ENCODE measurements at regions not wholly inside any gene's neighbourhood (a gene's known extent, or its start where the extent isn't known, plus 50 kb on each side); places are given as distances from the start of the nearest gene placed in this dataset.

DNA sequence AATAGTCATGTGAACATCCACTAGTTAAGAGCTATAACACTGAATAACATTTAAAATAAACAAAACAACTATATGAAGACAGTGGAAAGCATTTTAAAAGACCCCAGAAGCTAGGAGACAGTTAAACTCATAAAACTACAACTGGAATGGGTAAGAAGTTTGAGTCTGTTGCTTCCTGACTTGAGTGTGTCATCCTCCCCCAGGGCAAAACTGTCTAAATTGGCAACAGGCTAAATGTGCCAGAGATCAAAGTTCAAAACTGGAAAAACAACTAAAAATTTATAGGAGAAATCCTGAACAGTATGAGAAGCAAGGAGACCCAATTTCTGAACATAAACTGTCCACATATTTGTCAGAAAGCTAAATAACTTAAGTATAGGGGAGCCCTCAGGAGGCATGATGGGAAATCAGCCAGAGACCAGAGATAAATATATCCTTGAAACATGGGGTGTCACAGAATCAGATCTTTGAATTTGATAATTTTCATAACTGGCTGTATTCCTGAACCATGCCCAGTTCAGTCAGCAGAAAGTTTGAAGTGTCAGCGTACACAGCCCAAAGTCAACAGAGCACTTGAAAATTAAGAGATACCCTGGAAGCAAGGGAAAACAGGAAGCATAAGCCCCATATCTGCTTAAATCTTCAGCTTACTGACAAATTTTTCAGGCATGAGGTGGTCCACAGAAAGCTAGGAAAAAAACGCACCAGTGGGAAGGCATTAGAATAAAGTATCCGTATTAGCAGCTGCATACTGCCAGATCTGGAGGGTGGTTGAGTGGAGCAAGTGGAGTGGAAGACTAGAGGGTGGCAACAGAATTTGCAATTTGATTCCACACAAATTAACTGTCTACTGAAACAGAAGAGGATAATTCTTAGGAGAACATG lies 516.1 kb upstream of the MAN1A1 start:
- no peak overlapping the region for H3K27ac Mint-ChIP-seq (ENCODE audit: unreplicated experiment)
- no peaks in the 10 kb centered on the region for H3K4me1 Mint-ChIP-seq (ENCODE audit: low read depth, unreplicated experiment)
- H3K4me3 Mint-ChIP-seq (ENCODE audit: low read depth, unreplicated experiment): no peak overlapping the region
- peaks cover 7% of the 10 kb centered on the region for H3K9me3 Mint-ChIP-seq (ENCODE audit: low read depth, unreplicated experiment)
- no peaks in the 10 kb centered on the region for H3K27me3 Mint-ChIP-seq (ENCODE audit: unreplicated experiment)
- H3K36me3 Mint-ChIP-seq (ENCODE audit: insufficient read depth, unreplicated experiment): no peaks in the 10 kb centered on the region
- no TSS peak for BruUV-seq (replicated peaks)
- intact Hi-C loops (cut with micrococcal nuclease; ENCODE audit: unreplicated experiment): no loop called here
- TF ChIP-seq, protein P1, sequence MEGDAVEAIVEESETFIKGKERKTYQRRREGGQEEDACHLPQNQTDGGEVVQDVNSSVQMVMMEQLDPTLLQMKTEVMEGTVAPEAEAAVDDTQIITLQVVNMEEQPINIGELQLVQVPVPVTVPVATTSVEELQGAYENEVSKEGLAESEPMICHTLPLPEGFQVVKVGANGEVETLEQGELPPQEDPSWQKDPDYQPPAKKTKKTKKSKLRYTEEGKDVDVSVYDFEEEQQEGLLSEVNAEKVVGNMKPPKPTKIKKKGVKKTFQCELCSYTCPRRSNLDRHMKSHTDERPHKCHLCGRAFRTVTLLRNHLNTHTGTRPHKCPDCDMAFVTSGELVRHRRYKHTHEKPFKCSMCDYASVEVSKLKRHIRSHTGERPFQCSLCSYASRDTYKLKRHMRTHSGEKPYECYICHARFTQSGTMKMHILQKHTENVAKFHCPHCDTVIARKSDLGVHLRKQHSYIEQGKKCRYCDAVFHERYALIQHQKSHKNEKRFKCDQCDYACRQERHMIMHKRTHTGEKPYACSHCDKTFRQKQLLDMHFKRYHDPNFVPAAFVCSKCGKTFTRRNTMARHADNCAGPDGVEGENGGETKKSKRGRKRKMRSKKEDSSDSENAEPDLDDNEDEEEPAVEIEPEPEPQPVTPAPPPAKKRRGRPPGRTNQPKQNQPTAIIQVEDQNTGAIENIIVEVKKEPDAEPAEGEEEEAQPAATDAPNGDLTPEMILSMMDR (IDR thresholded peaks at IDR 0.05; ENCODE audit: unreplicated experiment): no peak
- no peak for DNase-seq
- CTCF ChIA-PET: no interaction called here

DNA sequence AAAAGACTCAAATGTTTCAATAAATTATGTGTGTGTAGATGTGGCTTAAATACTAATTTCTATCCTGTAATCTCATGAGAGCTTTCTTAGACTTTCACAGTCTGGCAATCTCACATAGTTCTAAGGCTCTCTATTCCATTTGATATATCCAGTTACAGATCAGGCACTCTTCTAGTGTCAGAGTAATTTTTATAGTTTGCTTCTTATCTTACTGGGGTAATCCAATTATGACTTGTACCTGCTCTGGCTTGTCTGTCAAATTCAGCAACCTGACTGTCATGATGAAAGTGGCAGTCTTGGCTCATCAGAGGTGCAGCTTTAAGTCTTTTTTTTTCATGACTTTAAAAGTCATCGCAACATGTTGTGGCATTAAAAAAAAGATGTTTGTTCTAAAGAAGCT lies 513.2 kb upstream of the MAN1A1 start:
- Mint-ChIP-seq H3K9me3 (ENCODE audit: low read depth, unreplicated experiment) (peaks cover 5% of the 10 kb centered on the region), H3K27me3 (ENCODE audit: unreplicated experiment) (no peaks in the 10 kb centered on the region), H3K4me3 (ENCODE audit: low read depth, unreplicated experiment) (no peak overlapping the region), H3K4me1 (ENCODE audit: low read depth, unreplicated experiment) (no peaks in the 10 kb centered on the region), H3K27ac (ENCODE audit: unreplicated experiment) (no peak overlapping the region), H3K36me3 (ENCODE audit: insufficient read depth, unreplicated experiment) (no peaks in the 10 kb centered on the region)
- intact Hi-C loops (cut with micrococcal nuclease; ENCODE audit: unreplicated experiment): no loop called here
- BruUV-seq (replicated peaks): no TSS peak
- no peak for DNase-seq
- CTCF ChIA-PET: no interaction called here
- TF ChIP-seq, protein P1 (IDR thresholded peaks at IDR 0.05; ENCODE audit: unreplicated experiment): no peak

DNA sequence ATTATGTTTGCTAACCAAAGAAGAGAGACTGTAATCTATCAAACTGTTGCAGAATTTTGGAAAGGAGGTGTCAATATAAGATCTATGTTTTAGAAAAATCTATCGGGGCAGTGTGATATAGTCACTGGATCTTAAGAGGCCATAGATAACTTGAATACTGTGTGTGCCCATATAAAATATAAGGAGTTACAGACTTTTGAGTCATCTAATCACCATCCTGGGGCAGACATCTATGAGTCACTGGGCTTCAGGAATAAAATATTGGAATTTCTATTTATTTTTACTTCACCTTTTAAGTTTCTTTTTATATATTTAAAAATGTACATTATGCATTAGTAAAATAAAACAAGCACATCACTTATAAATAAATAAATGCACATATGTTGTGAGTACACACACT lies 509.3 kb upstream of the MAN1A1 start:
- DNase-seq: no peak
- H3K36me3 Mint-ChIP-seq (ENCODE audit: insufficient read depth, unreplicated experiment): no peaks in the 10 kb centered on the region
- BruUV-seq (replicated peaks): no TSS peak

DNA sequence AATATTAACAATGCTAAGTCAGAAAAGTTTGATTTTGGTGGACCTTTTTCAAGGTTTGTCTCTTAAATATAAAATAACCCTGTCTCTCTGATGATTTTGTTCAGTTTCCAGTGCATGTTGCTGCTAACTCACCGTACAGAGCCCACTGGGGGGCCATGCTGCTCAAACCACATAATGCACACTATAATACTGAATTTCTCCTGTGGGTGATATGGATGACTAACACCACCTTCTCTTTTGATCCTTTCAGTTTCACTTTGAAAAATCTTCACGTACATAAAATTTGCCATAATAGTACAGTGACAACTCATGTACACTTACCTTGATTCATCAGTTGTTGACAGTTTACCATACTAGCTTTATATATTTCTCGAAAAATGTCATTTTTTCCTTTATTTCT lies 506.6 kb upstream of the MAN1A1 start:
- TF ChIP-seq, protein P1 (IDR thresholded peaks at IDR 0.05; ENCODE audit: unreplicated experiment): no peak
- CTCF ChIA-PET: interaction anchor here (0.7 kb wide), 1 partner anchor 18 kb away, joined by 6 read pairs; no protein-coding TSS in a partner anchor
- DNase-seq: no peak
- H3K36me3 Mint-ChIP-seq (ENCODE audit: insufficient read depth, unreplicated experiment): no peaks in the 10 kb centered on the region
- peak overlapping the region; percentile 3 for H3K27ac Mint-ChIP-seq (ENCODE audit: unreplicated experiment)
- H3K27me3 Mint-ChIP-seq (ENCODE audit: unreplicated experiment): no peaks in the 10 kb centered on the region
- peak overlapping the region; percentile 7 for H3K4me3 Mint-ChIP-seq (ENCODE audit: low read depth, unreplicated experiment)
- no TSS peak for BruUV-seq (replicated peaks)
- no peaks in the 10 kb centered on the region for H3K4me1 Mint-ChIP-seq (ENCODE audit: low read depth, unreplicated experiment)
- intact Hi-C loops (cut with micrococcal nuclease; ENCODE audit: unreplicated experiment): no loop called here
- H3K9me3 Mint-ChIP-seq (ENCODE audit: low read depth, unreplicated experiment): peaks cover 2% of the 10 kb centered on the region

More for the DNA sequence above, 509.3 kb upstream of the MAN1A1 start:
- Mint-ChIP-seq H3K4me1 (ENCODE audit: low read depth, unreplicated experiment) (no peaks in the 10 kb centered on the region), H3K27me3 (ENCODE audit: unreplicated experiment) (no peaks in the 10 kb centered on the region), H3K4me3 (ENCODE audit: low read depth, unreplicated experiment) (no peak overlapping the region), H3K27ac (ENCODE audit: unreplicated experiment) (no peak overlapping the region), H3K9me3 (ENCODE audit: low read depth, unreplicated experiment) (peaks cover 2% of the 10 kb centered on the region)
- CTCF ChIA-PET: no interaction called here
- TF ChIP-seq, protein P1 (IDR thresholded peaks at IDR 0.05; ENCODE audit: unreplicated experiment): no peak
- intact Hi-C loops (cut with micrococcal nuclease; ENCODE audit: unreplicated experiment): no loop called here

Data from Calu3 (cell line).